GM04503 (cell line): ENCODE measurements at regions not wholly inside any gene's neighbourhood (a gene's known extent, or its start where the extent isn't known, plus 50 kb on each side); places are given as distances from the start of the nearest gene placed in this dataset.
"Not testable (repeated sequence)": the region's sequence is repeated elsewhere in the genome, so short reads cannot be mapped to it uniquely, and the experiment has no call there.

Source experiments
- DNase-seq: peaks from one replicate; pipeline ENCODE4 v3.0.0-alpha.2; 2012; ENCODE audit warnings: low read depth

DNA sequence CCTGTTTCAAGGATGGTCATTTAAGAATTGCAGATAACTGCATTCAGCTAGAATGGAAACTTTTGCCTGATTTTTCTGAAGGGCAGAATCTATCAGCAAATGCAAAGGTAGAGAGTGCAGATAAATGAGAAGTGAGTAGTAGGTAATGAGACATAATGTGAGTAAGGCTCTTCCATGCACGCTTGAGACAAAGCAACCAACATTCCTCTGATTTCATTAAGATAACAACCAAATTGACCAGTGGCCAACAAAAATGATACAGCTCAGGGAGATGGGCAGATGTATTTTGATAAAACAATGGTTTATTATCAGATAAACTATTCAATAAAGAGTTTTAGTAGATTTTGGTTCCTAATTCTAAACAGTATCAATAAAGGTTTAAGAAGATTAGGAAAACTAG, 404.4 kb upstream of the PBX1 start:
- DNase-seq: no peak

- no peak for DNase-seq
Measured at GRCh38 chr1:164155347-164155746, 403.6 kb upstream of the PBX1 start.

GRCh38 chr1:164163289-164163849, 395.6 kb upstream of the PBX1 start:
- DNase-seq: no peak

DNA sequence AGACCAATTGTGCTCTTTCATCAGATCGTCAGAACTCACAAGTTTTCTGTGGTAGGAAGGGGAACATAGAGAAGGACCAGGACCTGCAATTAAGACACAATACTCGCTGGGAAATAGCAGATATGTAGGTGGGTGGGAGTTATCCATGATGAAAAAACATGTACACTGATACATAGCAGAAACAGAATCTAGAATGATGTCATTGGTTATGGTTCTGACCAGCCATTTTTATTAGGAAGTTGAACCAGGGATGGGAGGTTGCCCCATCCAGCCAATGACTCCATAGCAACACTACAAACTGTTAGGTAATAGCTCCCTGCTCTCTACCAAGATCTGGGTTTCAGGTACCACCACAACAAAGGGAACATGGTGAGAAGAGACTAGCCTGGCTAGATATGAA, 393.5 kb upstream of the PBX1 start:
- no peak for DNase-seq

DNA sequence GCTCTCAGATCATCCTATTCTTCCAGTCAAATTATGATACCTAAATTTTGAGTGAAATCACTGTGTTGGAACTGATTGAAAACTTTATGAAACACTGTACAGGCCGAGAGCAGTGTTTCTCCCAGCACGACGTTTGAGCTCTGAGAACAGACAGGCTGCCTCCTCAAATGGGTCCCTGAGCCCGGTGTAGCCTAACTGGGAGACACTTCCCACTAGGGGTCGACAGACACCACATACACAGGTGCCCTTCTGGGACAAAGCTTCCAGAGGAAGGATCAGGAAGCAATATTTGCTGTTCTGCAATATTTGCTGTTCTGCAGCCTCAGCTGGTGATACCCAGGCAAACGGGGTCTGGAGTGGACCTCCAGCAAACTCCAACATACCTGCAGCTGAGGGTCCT, 392.5 kb upstream of the PBX1 start:
- DNase-seq: not testable (repeated sequence)

DNA sequence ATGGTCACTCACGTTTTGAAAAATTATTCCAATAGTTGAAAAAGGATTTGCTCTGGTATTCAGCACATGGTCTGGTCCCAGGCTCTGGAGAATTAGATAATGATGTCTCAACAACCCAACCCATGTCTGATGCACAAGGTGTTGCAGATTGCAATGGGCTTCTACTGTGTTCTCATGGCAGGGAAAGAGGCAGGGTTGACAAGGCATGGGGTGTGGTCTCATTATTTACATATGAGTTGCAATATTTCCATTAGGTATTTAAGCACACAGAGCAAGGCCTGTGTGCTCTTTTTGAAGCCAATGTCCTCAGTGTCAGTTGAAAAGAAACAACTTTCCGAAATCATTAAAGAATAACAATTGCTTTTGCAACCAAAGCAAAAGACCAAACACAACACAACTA, 381.9 kb upstream of the PBX1 start:
- DNase-seq: no peak

- no peak for DNase-seq
Measured at GRCh38 chr1:164180824-164181223, 378.2 kb upstream of the PBX1 start.

DNA sequence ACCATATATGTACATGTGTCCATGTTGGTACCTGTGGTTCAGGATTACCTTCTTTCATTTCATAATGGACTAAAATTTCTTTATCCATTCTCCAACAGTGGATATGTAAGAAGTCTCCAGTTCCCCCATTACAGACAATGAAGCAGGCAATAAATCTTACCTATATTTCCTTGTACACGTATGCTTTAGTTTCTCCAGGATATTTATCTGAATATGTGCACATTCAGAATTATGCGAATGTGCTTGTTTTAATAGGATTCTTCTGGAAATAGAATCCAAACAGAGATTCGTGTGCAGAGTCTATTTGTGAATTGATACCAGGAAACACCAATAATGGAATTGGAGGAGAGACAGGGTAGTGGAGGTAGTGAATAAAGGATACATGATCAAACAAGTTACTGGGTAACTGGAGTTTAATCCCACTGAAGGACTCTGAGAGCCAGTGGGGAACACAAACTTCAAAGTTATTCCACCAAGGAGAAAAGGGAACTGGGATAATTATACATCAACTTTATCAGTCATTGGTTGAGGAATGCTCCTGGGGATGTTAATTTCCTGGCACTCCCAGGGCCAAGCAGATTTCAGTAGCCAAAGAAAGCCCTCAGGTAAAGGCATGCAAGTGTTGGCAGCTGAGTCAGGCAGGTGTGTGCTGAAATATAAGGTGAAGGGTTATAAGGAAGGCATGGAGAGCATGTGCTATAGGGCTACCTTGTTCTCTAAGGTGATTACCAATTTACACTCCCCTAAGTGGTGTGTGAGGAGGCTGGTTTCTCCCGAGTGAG, 374.9 kb upstream of the PBX1 start:
- DNase-seq: no peak

DNA sequence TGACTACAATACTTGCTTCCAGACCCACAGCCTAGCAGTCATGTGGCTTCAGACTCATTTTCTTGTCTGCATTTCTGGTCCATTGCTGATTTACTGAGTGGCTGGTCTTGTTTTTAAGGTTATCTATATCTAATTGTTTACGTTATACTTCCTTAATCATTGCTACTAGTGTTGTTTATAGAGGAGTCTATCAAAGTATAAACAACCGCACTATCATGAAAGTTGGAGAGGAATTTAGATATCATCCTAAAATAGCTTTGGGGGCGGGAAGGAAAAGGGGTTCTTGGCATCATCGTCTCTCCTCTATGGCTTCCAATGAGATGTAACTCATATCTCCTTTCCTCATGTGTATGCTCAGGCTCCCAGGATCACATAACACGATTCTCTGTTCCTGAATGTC, 372.1 kb upstream of the PBX1 start:
- no peak for DNase-seq

- DNase-seq: no peak
Measured at GRCh38 chr1:164188497-164188896, 370.5 kb upstream of the PBX1 start.

DNA sequence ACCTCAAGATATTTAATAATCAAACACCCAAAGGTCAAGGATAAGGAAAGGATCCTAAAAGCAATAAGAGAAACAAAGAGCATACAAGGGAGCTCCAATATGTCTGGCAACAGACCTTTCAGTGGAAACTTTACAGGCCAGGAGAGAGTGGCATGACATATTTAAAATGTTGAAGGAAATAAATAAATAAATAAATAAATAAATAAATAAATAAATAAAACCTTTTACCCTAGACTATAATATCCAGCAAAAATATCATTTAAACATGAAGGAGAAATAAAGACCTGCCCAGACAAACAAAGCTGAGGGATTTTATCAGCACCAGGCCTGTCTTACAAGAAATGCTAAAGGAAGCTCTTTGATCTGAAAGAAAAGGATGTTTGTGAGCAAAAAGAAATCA, 367.8 kb upstream of the PBX1 start:
- DNase-seq: no peak

DNA sequence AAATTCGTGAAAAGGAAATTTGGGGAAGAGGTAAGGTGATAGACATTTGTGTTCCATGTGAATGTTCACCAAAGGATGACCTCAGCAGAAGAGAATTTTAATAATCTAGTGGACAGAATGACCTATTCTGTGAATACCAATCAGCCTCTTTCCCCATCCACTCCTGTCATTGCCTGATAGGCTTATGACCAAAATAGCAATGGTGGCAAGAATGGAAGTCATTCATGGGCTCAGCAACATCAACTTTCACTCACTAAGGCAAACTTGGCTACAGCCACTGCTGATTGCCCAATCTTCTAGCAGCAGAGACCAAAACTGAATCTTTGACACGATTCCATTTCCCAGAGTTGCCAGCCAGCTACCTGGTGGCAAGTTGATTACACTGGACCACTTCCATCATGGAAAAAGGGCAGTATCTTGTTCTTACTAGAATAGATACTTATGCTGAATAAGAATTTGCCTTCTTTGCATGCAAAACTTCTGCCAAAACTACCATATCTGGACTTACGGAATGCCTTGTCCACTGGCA, 348.7 kb upstream of the PBX1 start:
- no peak for DNase-seq

DNA sequence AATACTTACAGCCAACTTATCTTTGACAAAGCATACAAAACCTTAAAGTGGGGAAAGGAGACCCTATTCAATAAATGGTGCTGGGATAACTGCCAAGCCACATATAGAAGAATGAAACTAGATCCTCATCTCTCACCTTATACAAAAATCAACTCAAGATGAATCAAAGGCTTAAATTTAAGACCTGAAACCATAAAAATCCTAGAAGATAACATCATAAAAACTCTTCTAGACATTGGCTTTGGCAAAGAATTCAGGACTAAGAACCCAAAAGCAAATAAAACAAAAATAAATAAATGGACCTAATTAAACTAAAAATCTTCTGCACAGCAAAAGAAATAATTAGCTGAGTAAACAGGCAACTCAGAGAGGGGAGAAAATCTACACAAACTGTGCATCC, 335.6 kb upstream of the PBX1 start:
- DNase-seq: no peak

GRCh38 chr1:164225011-164225410, 334.0 kb upstream of the PBX1 start:
- DNase-seq: no peak

GRCh38 chr1:164226977-164227376, 332.0 kb upstream of the PBX1 start:
- no peak for DNase-seq

GRCh38 chr1:164228928-164229327, 330.1 kb upstream of the PBX1 start:
- no peak for DNase-seq

DNA sequence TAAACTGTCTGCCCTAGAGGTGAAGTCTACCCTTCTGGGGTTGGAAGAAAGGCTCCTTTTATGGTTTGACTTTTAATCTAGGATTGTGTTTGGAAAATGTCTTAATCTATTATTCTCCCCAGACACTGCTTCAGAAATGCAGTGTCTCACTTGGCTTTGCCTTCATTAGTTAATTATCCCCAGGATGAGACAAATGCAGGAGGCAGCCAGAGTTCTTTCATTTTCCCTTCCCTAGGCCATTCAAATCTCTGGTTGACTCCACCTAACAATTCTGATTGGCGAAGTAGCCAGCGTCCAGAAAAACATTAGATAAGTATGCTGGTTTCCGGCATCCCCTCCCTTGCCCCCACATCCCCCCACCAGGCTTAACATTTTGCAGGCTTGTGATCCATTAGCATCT, 325.8 kb upstream of the PBX1 start:
- DNase-seq: no peak

GRCh38 chr1:164240081-164240480, 318.9 kb upstream of the PBX1 start:
- DNase-seq: no peak

- DNase-seq: no peak
Measured at GRCh38 chr1:164250365-164250764, 308.6 kb upstream of the PBX1 start.

DNA sequence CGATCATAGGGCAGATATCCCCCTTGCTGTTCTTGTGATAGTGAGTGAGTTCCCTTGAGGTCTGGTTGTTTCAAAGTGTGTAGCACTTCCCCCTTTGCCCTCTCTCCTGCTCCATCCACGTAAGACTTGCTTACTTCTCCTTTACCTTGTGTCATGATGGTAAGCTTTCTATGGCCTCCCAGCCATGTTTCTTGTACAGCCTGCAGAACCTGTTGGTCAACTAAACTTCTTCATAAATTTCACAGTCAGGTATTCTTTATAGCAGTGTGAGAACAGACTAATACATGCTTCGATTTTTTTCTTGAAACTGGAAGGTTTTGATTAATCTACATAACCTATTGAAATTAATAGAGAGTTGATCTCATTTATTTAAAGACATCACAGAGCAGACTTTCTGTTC, 302.5 kb upstream of the PBX1 start:
- DNase-seq: no peak

DNA sequence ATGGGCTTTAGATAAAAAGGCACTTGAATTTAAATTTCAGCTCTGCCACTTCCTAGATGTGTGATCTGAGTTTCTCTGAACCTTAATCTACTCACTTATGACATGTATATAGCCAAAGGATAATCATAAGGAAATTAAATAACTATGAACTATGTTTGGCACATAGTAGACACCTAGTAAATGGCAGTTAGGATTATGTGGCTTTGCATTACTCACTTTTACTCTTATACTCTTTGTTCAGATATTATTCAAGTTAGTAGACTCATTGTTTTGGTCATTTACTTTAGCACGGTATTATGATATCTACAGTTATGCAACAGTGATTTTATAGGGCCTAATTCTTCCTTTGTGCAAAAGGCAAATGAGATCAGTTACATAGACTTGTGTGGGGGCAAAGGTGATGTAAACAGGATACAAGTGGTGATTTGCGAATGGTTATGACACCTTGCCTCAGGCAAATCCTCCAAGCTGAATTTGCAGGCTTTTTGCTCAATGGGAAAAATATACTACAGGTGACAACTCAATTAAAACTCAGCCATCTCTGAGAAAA, 297.2 kb upstream of the PBX1 start:
- no peak for DNase-seq

GRCh38 chr1:164263540-164263939, 295.4 kb upstream of the PBX1 start:
- no peak for DNase-seq

DNA sequence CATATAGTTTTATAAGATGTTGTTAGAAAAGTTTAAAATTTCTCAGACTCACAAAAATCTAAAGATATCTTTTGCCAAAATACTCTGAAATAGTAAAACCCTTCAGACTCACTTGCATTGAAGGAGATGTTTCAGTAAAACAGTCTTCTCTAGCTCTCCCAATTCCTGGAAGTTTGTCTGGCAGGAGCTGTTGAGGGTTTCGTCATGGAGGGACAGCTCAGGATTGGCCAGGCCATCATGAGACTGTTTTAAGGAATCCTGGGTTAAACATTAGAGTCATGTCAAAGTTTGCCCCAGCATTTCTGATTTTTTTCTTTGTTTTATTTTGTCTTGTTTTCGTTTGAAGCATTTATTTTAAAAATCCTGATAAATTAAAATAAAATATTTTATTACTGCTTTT, 293.8 kb upstream of the PBX1 start:
- no peak for DNase-seq

- no peak for DNase-seq
Measured at GRCh38 chr1:164272156-164272555, 286.8 kb upstream of the PBX1 start.
